HepG2 (cell line): ENCODE measurements at regions not wholly inside any gene's neighbourhood (a gene's known extent, or its start where the extent isn't known, plus 50 kb on each side); places are given as distances from the start of the nearest gene placed in this dataset.
A peak's percentile ranks its signal among the peaks of the same experiment; 100 is the strongest.

Experiments
- DPF2 ChIP-seq: sonication (generic); formaldehyde crosslinking; IDR thresholded peaks from 2 replicates; pipeline ENCODE4 v1.4.0; 2020; ENCODE audit warnings: mild to moderate bottlenecking, low read depth, missing genetic modification reagents, borderline replicate concordance
- ELF4 ChIP-seq: sonication (generic); formaldehyde crosslinking; IDR thresholded peaks from 2 replicates; pipeline ENCODE4 v1.5.0; 2020; ENCODE audit warnings: missing genetic modification reagents, mild to moderate bottlenecking, moderate library complexity, borderline replicate concordance
- NRL ChIP-seq: sonication (generic); formaldehyde crosslinking; IDR thresholded peaks from 2 replicates; pipeline ENCODE4 v1.5.0; 2020; ENCODE audit warnings: missing genetic modification reagents, mild to moderate bottlenecking, moderate library complexity, borderline replicate concordance
- SRSF1 ChIP-seq: fragments of 200-400 bp; formaldehyde crosslinking; optimal IDR thresholded peaks from 2 replicates; pipeline ENCODE3; 2017; ENCODE audit warnings: mild to moderate bottlenecking, low read depth, low read length, moderate library complexity
- ZNF577 ChIP-seq: sonication (generic); formaldehyde crosslinking; IDR thresholded peaks from 2 replicates; pipeline ENCODE4 v1.4.0; 2020; ENCODE audit warnings: mild to moderate bottlenecking, low read depth, missing genetic modification reagents, borderline replicate concordance
- TF ChIP-seq, protein P1 (sequence below): fragments of 450-650 bp; IDR thresholded peaks from 2 replicates; pipeline ENCODE4 v1.6.1; 2017; ENCODE audit warnings: mild to moderate bottlenecking
- TF ChIP-seq, protein P2 (sequence below): sonication (generic); formaldehyde crosslinking; IDR thresholded peaks from 2 replicates; pipeline ENCODE4 v1.5.0; 2020; ENCODE audit warnings: mild to moderate bottlenecking, low read depth, missing genetic modification reagents, borderline replicate concordance
- TF ChIP-seq, protein P3 (sequence below): sonication (generic); formaldehyde crosslinking; IDR thresholded peaks from 2 replicates; pipeline ENCODE4 v1.9.0; 2021; ENCODE audit warnings: missing genetic modification reagents, borderline replicate concordance
- TF ChIP-seq, protein P4 (sequence below): sonication (generic); formaldehyde crosslinking; IDR thresholded peaks from one replicate; pipeline ENCODE4 v1.5.1; 2020; ENCODE audit warnings: mild to moderate bottlenecking, missing genetic modification reagents; ENCODE audit errors: not compliant biosample characterization
- TF ChIP-seq, protein P5 (sequence below): sonication (generic); formaldehyde crosslinking; conservative IDR thresholded peaks from 2 replicates; pipeline ENCODE4 v1.8.0; 2022; ENCODE audit warnings: mild to moderate bottlenecking, moderate library complexity, missing genetic modification reagents

DNA sequence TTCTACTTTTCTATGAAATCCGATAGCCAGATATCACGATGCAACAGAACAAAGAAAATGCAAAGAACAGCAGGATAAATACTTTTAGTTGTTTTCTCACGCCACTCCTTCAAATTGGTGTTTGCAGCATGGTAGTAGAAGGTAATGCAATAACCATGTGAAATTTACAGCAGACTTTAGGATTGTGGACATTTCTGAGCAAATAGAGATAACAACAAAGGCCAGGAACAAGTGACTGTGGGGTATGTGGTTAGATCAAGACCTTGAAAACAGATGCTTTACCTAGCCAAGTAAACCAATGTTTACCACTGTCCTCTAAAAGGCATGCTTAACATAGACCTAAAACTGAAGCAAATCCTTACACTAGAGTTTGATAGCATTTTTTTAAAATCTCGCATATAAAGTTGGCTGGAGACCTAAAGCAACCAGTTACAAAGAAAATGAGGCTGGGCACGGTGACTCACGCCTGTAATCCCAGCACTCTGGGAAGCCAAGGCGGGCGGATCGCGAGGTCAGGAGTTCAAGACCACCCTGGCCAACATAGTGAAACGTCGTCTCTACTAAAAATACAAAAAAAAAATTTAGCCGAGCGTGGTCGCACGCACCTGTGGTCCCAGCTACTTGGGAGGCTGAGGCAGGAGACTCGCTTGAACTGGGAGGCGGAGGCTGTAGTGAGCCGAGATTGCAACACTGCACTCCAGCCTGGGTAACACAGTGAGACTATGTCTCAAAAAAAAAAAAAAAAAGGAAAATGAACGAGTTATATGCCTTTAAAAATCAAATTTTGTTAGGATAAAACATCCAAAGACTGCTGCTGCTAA is 123.2 kb upstream of the FOXN3 start (continued):
- TF ChIP-seq, protein P1, sequence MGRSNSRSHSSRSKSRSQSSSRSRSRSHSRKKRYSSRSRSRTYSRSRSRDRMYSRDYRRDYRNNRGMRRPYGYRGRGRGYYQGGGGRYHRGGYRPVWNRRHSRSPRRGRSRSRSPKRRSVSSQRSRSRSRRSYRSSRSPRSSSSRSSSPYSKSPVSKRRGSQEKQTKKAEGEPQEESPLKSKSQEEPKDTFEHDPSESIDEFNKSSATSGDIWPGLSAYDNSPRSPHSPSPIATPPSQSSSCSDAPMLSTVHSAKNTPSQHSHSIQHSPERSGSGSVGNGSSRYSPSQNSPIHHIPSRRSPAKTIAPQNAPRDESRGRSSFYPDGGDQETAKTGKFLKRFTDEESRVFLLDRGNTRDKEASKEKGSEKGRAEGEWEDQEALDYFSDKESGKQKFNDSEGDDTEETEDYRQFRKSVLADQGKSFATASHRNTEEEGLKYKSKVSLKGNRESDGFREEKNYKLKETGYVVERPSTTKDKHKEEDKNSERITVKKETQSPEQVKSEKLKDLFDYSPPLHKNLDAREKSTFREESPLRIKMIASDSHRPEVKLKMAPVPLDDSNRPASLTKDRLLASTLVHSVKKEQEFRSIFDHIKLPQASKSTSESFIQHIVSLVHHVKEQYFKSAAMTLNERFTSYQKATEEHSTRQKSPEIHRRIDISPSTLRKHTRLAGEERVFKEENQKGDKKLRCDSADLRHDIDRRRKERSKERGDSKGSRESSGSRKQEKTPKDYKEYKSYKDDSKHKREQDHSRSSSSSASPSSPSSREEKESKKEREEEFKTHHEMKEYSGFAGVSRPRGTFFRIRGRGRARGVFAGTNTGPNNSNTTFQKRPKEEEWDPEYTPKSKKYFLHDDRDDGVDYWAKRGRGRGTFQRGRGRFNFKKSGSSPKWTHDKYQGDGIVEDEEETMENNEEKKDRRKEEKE = no peak
- TF ChIP-seq ZNF577 = no peak
- no peak for TF ChIP-seq NRL (CRISPR knock-in tag)
- TF ChIP-seq SRSF1 = no peak
- no peak for TF ChIP-seq ELF4 (CRISPR knock-in tag)
- TF ChIP-seq, protein P2, sequence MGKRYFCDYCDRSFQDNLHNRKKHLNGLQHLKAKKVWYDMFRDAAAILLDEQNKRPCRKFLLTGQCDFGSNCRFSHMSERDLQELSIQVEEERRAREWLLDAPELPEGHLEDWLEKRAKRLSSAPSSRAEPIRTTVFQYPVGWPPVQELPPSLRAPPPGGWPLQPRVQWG (CRISPR knock-in tag) = no peak
- TF ChIP-seq, protein P3, sequence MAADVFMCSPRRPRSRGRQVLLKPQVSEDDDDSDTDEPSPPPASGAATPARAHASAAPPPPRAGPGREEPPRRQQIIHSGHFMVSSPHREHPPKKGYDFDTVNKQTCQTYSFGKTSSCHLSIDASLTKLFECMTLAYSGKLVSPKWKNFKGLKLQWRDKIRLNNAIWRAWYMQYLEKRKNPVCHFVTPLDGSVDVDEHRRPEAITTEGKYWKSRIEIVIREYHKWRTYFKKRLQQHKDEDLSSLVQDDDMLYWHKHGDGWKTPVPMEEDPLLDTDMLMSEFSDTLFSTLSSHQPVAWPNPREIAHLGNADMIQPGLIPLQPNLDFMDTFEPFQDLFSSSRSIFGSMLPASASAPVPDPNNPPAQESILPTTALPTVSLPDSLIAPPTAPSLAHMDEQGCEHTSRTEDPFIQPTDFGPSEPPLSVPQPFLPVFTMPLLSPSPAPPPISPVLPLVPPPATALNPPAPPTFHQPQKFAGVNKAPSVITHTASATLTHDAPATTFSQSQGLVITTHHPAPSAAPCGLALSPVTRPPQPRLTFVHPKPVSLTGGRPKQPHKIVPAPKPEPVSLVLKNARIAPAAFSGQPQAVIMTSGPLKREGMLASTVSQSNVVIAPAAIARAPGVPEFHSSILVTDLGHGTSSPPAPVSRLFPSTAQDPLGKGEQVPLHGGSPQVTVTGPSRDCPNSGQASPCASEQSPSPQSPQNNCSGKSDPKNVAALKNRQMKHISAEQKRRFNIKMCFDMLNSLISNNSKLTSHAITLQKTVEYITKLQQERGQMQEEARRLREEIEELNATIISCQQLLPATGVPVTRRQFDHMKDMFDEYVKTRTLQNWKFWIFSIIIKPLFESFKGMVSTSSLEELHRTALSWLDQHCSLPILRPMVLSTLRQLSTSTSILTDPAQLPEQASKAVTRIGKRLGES (CRISPR knock-in tag) = no peak
- 0 out of 2 replicates have a peak, but pooled peaks have one; percentile 17 for TF ChIP-seq DPF2 (CRISPR knock-in tag)
- TF ChIP-seq, protein P4, sequence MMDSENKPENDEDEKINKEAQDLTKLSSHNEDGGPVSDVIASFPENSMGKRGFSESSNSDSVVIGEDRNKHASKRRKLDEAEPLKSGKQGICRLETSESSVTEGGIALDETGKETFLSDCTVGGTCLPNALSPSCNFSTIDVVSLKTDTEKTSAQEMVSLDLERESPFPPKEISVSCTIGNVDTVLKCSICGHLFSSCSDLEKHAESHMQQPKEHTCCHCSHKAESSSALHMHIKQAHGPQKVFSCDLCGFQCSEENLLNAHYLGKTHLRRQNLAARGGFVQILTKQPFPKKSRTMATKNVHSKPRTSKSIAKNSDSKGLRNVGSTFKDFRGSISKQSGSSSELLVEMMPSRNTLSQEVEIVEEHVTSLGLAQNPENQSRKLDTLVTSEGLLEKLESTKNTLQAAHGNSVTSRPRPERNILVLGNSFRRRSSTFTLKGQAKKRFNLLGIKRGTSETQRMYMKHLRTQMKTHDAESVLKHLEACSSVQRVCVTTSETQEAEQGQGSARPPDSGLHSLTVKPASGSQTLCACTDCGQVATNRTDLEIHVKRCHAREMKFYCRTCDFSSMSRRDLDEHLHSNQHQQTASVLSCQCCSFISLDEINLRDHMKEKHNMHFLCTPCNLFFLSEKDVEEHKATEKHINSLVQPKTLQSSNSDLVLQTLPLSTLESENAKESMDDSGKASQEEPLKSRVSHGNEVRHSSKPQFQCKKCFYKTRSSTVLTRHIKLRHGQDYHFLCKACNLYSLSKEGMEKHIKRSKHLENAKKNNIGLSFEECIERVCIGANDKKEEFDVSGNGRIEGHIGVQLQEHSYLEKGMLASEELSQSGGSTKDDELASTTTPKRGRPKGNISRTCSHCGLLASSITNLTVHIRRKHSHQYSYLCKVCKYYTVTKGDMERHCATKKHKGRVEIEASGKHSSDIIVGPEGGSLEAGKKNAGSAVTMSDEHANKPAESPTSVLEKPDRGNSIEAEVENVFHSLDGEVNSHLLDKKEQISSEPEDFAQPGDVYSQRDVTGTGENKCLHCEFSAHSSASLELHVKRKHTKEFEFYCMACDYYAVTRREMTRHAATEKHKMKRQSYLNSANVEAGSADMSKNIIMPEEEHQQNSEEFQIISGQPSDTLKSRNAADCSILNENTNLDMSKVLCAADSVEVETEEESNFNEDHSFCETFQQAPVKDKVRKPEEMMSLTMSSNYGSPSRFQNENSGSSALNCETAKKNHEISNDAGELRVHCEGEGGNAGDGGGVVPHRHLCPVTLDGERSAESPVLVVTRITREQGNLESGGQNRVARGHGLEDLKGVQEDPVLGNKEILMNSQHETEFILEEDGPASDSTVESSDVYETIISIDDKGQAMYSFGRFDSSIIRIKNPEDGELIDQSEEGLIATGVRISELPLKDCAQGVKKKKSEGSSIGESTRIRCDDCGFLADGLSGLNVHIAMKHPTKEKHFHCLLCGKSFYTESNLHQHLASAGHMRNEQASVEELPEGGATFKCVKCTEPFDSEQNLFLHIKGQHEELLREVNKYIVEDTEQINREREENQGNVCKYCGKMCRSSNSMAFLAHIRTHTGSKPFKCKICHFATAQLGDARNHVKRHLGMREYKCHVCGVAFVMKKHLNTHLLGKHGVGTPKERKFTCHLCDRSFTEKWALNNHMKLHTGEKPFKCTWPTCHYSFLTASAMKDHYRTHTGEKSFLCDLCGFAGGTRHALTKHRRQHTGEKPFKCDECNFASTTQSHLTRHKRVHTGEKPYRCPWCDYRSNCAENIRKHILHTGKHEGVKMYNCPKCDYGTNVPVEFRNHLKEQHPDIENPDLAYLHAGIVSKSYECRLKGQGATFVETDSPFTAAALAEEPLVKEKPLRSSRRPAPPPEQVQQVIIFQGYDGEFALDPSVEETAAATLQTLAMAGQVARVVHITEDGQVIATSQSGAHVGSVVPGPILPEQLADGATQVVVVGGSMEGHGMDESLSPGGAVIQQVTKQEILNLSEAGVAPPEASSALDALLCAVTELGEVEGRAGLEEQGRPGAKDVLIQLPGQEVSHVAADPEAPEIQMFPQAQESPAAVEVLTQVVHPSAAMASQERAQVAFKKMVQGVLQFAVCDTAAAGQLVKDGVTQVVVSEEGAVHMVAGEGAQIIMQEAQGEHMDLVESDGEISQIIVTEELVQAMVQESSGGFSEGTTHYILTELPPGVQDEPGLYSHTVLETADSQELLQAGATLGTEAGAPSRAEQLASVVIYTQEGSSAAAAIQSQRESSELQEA (CRISPR knock-in tag) = no peak
- TF ChIP-seq, protein P5, sequence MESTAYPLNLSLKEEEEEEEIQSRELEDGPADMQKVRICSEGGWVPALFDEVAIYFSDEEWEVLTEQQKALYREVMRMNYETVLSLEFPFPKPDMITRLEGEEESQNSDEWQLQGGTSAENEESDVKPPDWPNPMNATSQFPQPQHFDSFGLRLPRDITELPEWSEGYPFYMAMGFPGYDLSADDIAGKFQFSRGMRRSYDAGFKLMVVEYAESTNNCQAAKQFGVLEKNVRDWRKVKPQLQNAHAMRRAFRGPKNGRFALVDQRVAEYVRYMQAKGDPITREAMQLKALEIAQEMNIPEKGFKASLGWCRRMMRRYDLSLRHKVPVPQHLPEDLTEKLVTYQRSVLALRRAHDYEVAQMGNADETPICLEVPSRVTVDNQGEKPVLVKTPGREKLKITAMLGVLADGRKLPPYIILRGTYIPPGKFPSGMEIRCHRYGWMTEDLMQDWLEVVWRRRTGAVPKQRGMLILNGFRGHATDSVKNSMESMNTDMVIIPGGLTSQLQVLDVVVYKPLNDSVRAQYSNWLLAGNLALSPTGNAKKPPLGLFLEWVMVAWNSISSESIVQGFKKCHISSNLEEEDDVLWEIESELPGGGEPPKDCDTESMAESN (CRISPR knock-in tag) = no peak
